Urinary bladder (tissue), 3 donors: ENCODE measurements at regions not wholly inside any gene's neighbourhood (a gene's known extent, or its start where the extent isn't known, plus 50 kb on each side); places are given as distances from the start of the nearest gene placed in this dataset.

Experiments
- DNase-seq: peaks from one replicate; pipeline ENCODE4 v3.0.0-alpha.2; 2015; ENCODE audit errors: extremely low spot score
- H3K27ac ChIP-seq: one replicate; pipeline ENCODE4 v1.5.1; 2013; ENCODE audit warnings: low read depth, mild to moderate bottlenecking, moderate library complexity
- H3K36me3 ChIP-seq: one replicate; pipeline ENCODE4 v1.6.1; 2013; ENCODE audit warnings: mild to moderate bottlenecking, moderate library complexity; ENCODE audit not compliant: insufficient read depth
- H3K4me1 ChIP-seq: one replicate; pipeline ENCODE4 v1.6.1; 2013; ENCODE audit warnings: mild to moderate bottlenecking, moderate library complexity; ENCODE audit not compliant: insufficient read depth
- H3K4me3 ChIP-seq: one replicate; pipeline ENCODE4 v1.5.1; 2013; ENCODE audit warnings: low read depth, low read length
- WGBS: extraction: QIAGEN DNeasy Blood & Tissue Kit; methylation state at CpG from one replicate; pipeline ENCODE4 v1.1.7; 2013; 5-methylcytosine and 5-hydroxymethylcytosine counted together
- donor health status: healthy with polysubstance abuse.
- donor health status: healthy.

- 70% methylated on average over 6 of the region's 6 CpGs for WGBS
- Histone ChIP-seq H3K27ac (no peak overlapping the region), H3K4me3 (no peak overlapping the region), H3K36me3 (no peaks in the 10 kb centered on the region), H3K4me1 (no peaks in the 10 kb centered on the region)
- no peak for DNase-seq
These were observed 564.8 kb downstream of the ACTL7B start for GRCh38 chr9:108290839-108291585.

GRCh38 chr9:108286638-108287206, 569.1 kb downstream of the ACTL7B start:
- DNase-seq, result no peak
- H3K4me1 ChIP-seq, result no peaks in the 10 kb centered on the region
- H3K27ac ChIP-seq, result no peak overlapping the region
- WGBS, result 92% methylated on average over 7 of the region's 7 CpGs
- H3K4me3 ChIP-seq, result no peak overlapping the region
- no peaks in the 10 kb centered on the region for H3K36me3 ChIP-seq

- no peak for DNase-seq
- Histone ChIP-seq H3K27ac (no peak overlapping the region), H3K4me1 (no peaks in the 10 kb centered on the region), H3K4me3 (no peak overlapping the region), H3K36me3 (no peaks in the 10 kb centered on the region)
- 47% methylated on average over 6 of the region's 6 CpGs for WGBS
These were observed 572.1 kb downstream of the ACTL7B start for GRCh38 chr9:108283696-108284095.

- Histone ChIP-seq H3K36me3 (no peaks in the 10 kb centered on the region), H3K4me3 (no peak overlapping the region), H3K4me1 (no peaks in the 10 kb centered on the region), H3K27ac (no peak overlapping the region)
- 86% methylated on average over 4 of the region's 4 CpGs for WGBS
- DNase-seq, result no peak
These were observed 572.9 kb downstream of the ACTL7B start for GRCh38 chr9:108282872-108283271.

GRCh38 chr9:108281696-108282095, 574.1 kb downstream of the ACTL7B start:
- H3K4me1 ChIP-seq, result no peaks in the 10 kb centered on the region
- H3K27ac ChIP-seq, result no peak overlapping the region
- no peak for DNase-seq
- H3K36me3 ChIP-seq, result no peaks in the 10 kb centered on the region
- 53% methylated on average over 1 of the region's 1 CpG for whole genome bisulfite sequencing
- H3K4me3 ChIP-seq, result no peak overlapping the region

GRCh38 chr9:108278341-108278740, 577.4 kb downstream of the ACTL7B start:
- Histone ChIP-seq H3K27ac (no peak overlapping the region), H3K36me3 (no peaks in the 10 kb centered on the region)
- DNase-seq, result no peak

GRCh38 chr9:108277216-108277615, 578.6 kb downstream of the ACTL7B start:
- Histone ChIP-seq H3K4me3 (no peak overlapping the region), H3K36me3 (no peaks in the 10 kb centered on the region), H3K27ac (no peak overlapping the region), H3K4me1 (no peaks in the 10 kb centered on the region)
- no peak for DNase-seq

More at GRCh38 chr9:108278341-108278740, 577.4 kb downstream of the ACTL7B start:
- H3K4me1 ChIP-seq, result no peaks in the 10 kb centered on the region
- H3K4me3 ChIP-seq, result no peak overlapping the region

- no peaks in the 10 kb centered on the region for H3K36me3 ChIP-seq
- no peaks in the 10 kb centered on the region for H3K4me1 ChIP-seq
- no peak overlapping the region for H3K4me3 ChIP-seq
- 95% methylated on average over 2 of the region's 2 CpGs for WGBS
- no peak for DNase-seq
- no peak overlapping the region for H3K27ac ChIP-seq
These were observed 579.9 kb downstream of the ACTL7B start for GRCh38 chr9:108275906-108276305.

GRCh38 chr9:108274971-108275370, 580.8 kb downstream of the ACTL7B start:
- no peaks in the 10 kb centered on the region for H3K36me3 ChIP-seq
- H3K4me1 ChIP-seq, result no peaks in the 10 kb centered on the region
- H3K27ac ChIP-seq, result no peak overlapping the region
- no peak for DNase-seq
- 94% methylated on average over 5 of the region's 5 CpGs for WGBS
- H3K4me3 ChIP-seq, result no peak overlapping the region

GRCh38 chr9:108273988-108274387, 581.8 kb downstream of the ACTL7B start:
- DNase-seq, result no peak
- 97% methylated on average over 2 of the region's 2 CpGs for WGBS
- H3K36me3 ChIP-seq, result no peaks in the 10 kb centered on the region
- no peak overlapping the region for H3K4me3 ChIP-seq
- no peak overlapping the region for H3K27ac ChIP-seq
- no peaks in the 10 kb centered on the region for H3K4me1 ChIP-seq

- WGBS, result 59% methylated on average over 7 of the region's 7 CpGs
- DNase-seq, result no peak
- H3K4me1 ChIP-seq, result no peaks in the 10 kb centered on the region
- H3K4me3 ChIP-seq, result no peak overlapping the region
- H3K27ac ChIP-seq, result no peak overlapping the region
- no peaks in the 10 kb centered on the region for H3K36me3 ChIP-seq
These were observed 583.4 kb downstream of the ACTL7B start for GRCh38 chr9:108272349-108272899.

- H3K27ac ChIP-seq, result no peak overlapping the region
- WGBS, result 55% methylated on average over 5 of the region's 5 CpGs
These were observed 584.0 kb downstream of the ACTL7B start for GRCh38 chr9:108271646-108272348.

GRCh38 chr9:108271236-108271635, 584.5 kb downstream of the ACTL7B start:
- no peak for DNase-seq
- Histone ChIP-seq H3K27ac (no peak overlapping the region), H3K4me1 (no peaks in the 10 kb centered on the region), H3K36me3 (no peaks in the 10 kb centered on the region), H3K4me3 (no peak overlapping the region)
- WGBS, result 89% methylated on average over 7 of the region's 7 CpGs

More at GRCh38 chr9:108271646-108272348, 584.0 kb downstream of the ACTL7B start:
- H3K4me1 ChIP-seq, result no peaks in the 10 kb centered on the region
- peak; percentile 75 for DNase-seq
- no peaks in the 10 kb centered on the region for H3K36me3 ChIP-seq
- H3K4me3 ChIP-seq, result no peak overlapping the region

- Histone ChIP-seq H3K4me1 (no peaks in the 10 kb centered on the region), H3K27ac (no peak overlapping the region), H3K4me3 (no peak overlapping the region), H3K36me3 (no peaks in the 10 kb centered on the region)
- no peak for DNase-seq
- WGBS, result 83% methylated on average over 3 of the region's 3 CpGs
These were observed 585.2 kb downstream of the ACTL7B start for GRCh38 chr9:108270561-108270960.
